ENCODE measurements at regions not wholly inside any gene's neighbourhood (a gene's known extent, or its start where the extent isn't known, plus 50 kb on each side); places are given as distances from the start of the nearest gene placed in this dataset.

GRCh38 chr6:54640911-54641310, 205.7 kb upstream of the FAM83B start:
- DNase-seq (ENCODE audit: low read depth) = no peak

GRCh38 chr6:54646069-54646950, 200.3 kb upstream of the FAM83B start:
- no peak for DNase-seq (ENCODE audit: low read depth)

- no peak for DNase-seq (ENCODE audit: low read depth)
Observed at GRCh38 chr6:54646951-54647664, 199.5 kb upstream of the FAM83B start.

- no peak for DNase-seq (ENCODE audit: low read depth)
Observed at GRCh38 chr6:54654381-54654780, 192.2 kb upstream of the FAM83B start.

GRCh38 chr6:54655162-54655561, 191.4 kb upstream of the FAM83B start:
- DNase-seq (ENCODE audit: low read depth) = no peak

- no peak for DNase-seq (ENCODE audit: low read depth)
Observed at GRCh38 chr6:54665278-54665677, 181.3 kb upstream of the FAM83B start.

- DNase-seq (ENCODE audit: low read depth) = no peak
Observed at GRCh38 chr6:54680531-54680930, 166.0 kb upstream of the FAM83B start.

GRCh38 chr6:54681267-54681666, 165.3 kb upstream of the FAM83B start:
- no peak for DNase-seq (ENCODE audit: low read depth)

- DNase-seq (ENCODE audit: low read depth) = no peak
Observed at GRCh38 chr6:54681987-54682386, 164.6 kb upstream of the FAM83B start.

GRCh38 chr6:54689620-54690019, 157.0 kb upstream of the FAM83B start:
- no peak for DNase-seq (ENCODE audit: low read depth)

GRCh38 chr6:54690596-54690995, 156.0 kb upstream of the FAM83B start:
- DNase-seq (ENCODE audit: low read depth) = no peak

- no peak for DNase-seq (ENCODE audit: low read depth)
Observed at GRCh38 chr6:54694928-54695532, 151.5 kb upstream of the FAM83B start.

- no peak for DNase-seq (ENCODE audit: low read depth)
Observed at GRCh38 chr6:54695815-54696214, 150.8 kb upstream of the FAM83B start.

- DNase-seq (ENCODE audit: low read depth) = no peak
Observed at GRCh38 chr6:54697424-54697823, 149.1 kb upstream of the FAM83B start.

GRCh38 chr6:54698974-54699373, 147.6 kb upstream of the FAM83B start:
- no peak for DNase-seq (ENCODE audit: low read depth)

- no peak for DNase-seq (ENCODE audit: low read depth)
Observed at GRCh38 chr6:54700158-54700557, 146.4 kb upstream of the FAM83B start.

GRCh38 chr6:54702772-54703171, 143.8 kb upstream of the FAM83B start:
- DNase-seq (ENCODE audit: low read depth) = no peak

- no peak for DNase-seq (ENCODE audit: low read depth)
Observed at GRCh38 chr6:54706391-54706790, 140.2 kb upstream of the FAM83B start.

GRCh38 chr6:54706844-54707605, 139.5 kb upstream of the FAM83B start:
- DNase-seq (ENCODE audit: low read depth) = no peak

- DNase-seq (ENCODE audit: low read depth) = no peak
Observed at GRCh38 chr6:54710456-54710855, 136.1 kb upstream of the FAM83B start.

GRCh38 chr6:54716010-54716409, 130.6 kb upstream of the FAM83B start:
- no peak for DNase-seq (ENCODE audit: low read depth)

GRCh38 chr6:54716877-54717276, 129.7 kb upstream of the FAM83B start:
- DNase-seq (ENCODE audit: low read depth) = no peak
